Urinary bladder (tissue), 3 donors: ENCODE measurements at regions not wholly inside any gene's neighbourhood (a gene's known extent, or its start where the extent isn't known, plus 50 kb on each side); places are given as distances from the start of the nearest gene placed in this dataset.
"Not testable (repeated sequence)": the region's sequence is repeated elsewhere in the genome, so short reads cannot be mapped to it uniquely, and the experiment has no call there.

Source experiments
- DNase-seq: peaks from one replicate; pipeline ENCODE4 v3.0.0-alpha.2; 2015; ENCODE audit errors: extremely low spot score
- H3K27ac ChIP-seq: one replicate; pipeline ENCODE4 v1.5.1; 2013; ENCODE audit warnings: low read depth, mild to moderate bottlenecking, moderate library complexity
- H3K36me3 ChIP-seq: one replicate; pipeline ENCODE4 v1.6.1; 2013; ENCODE audit warnings: mild to moderate bottlenecking, moderate library complexity; ENCODE audit not compliant: insufficient read depth
- H3K4me1 ChIP-seq: one replicate; pipeline ENCODE4 v1.6.1; 2013; ENCODE audit warnings: mild to moderate bottlenecking, moderate library complexity; ENCODE audit not compliant: insufficient read depth
- H3K4me3 ChIP-seq: one replicate; pipeline ENCODE4 v1.5.1; 2013; ENCODE audit warnings: low read depth, low read length
- WGBS: extraction: QIAGEN DNeasy Blood & Tissue Kit; methylation state at CpG from one replicate; pipeline ENCODE4 v1.1.7; 2013; 5-methylcytosine and 5-hydroxymethylcytosine counted together
- donor health status: healthy with polysubstance abuse.
- donor health status: healthy.

DNA sequence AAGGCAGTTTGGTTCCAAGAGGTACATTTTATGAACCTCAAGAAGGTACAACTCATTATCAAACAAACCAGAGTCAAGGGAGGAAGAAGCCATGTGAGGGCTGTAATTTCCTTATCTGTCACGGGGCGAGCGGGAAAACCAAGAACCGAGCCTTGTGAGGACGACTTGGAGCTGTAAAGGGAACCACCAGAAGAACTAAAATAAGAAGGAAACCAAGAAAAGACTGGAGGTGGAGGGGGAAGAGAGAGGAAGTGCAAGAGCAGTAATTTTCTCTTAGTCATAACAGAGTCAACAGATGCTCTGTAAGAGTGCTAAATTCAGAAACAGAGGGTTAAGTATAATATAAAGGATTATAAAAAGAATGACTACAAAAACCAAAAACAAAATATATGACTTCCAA lies 127.1 kb downstream of the DIRAS2 start:
- no peak overlapping the region for H3K4me3 ChIP-seq
- WGBS: 72% methylated on average over 5 of the region's 5 CpGs
- H3K36me3 ChIP-seq: no peaks in the 10 kb centered on the region
- H3K27ac ChIP-seq: no peak overlapping the region
- DNase-seq: no peak
- no peaks in the 10 kb centered on the region for H3K4me1 ChIP-seq

DNA sequence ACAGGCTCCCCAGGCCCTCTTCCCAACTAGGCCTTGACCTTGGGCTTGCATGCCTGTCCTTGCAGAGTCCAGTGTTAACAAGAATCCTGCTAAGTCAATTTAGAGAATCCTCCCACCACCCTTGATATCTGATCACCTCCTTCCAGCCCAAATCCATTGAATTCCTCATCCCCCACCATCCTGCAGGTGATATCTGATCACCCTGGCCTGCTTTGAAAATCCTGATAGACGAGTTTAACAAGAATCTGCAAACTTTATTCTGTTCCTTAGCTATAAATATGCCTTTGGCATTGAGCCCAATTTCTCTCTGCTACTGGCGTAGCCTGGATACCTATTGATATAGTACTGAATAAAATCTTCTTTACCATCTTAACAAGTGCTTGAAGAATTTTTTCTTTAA lies 125.5 kb downstream of the DIRAS2 start:
- Histone ChIP-seq H3K27ac (no peak overlapping the region), H3K4me3 (no peak overlapping the region), H3K4me1 (no peaks in the 10 kb centered on the region), H3K36me3 (no peaks in the 10 kb centered on the region)
- WGBS: 35% methylated on average over 2 of the region's 2 CpGs
- DNase-seq: peak; percentile 59

DNA sequence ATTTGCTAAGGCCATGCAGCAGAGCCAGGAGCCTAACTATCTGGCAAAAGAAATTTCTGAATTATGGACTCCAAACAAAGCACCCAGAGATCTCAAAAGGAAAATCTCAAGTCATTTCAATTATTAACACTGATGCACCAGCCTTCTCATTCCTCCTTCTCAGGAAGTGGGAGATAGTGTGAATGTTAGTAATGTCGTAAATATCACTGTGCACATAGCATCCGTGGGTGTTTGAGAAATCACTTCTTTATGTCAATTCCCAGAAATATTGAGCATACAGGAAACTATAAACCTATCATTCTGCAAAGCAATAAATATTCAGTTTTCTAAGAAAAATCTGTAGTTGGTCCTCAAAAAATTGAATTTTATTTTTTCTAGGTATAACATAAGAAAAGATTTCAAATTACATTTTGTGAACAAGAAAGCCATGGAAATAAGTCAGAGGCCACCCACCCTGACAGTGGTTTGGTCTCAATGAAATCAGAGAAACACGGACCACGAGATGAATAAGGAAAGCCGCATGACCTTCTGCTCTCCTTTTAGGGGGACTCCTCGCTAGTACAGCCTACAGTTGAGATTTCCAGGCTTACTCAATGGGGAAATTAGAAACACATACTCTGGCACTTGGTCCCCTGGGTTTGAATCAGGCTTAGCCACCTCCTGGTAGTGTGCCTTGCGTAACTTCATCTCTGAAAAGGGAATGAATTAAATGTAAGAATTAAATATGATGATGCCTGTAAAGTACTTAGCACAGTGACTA lies 120.6 kb downstream of the DIRAS2 start:
- Histone ChIP-seq H3K4me1 (no peaks in the 10 kb centered on the region), H3K36me3 (no peaks in the 10 kb centered on the region), H3K4me3 (no peak overlapping the region), H3K27ac (no peak overlapping the region)
- WGBS: 75% methylated on average over 7 of the region's 7 CpGs
- no peak for DNase-seq

DNA sequence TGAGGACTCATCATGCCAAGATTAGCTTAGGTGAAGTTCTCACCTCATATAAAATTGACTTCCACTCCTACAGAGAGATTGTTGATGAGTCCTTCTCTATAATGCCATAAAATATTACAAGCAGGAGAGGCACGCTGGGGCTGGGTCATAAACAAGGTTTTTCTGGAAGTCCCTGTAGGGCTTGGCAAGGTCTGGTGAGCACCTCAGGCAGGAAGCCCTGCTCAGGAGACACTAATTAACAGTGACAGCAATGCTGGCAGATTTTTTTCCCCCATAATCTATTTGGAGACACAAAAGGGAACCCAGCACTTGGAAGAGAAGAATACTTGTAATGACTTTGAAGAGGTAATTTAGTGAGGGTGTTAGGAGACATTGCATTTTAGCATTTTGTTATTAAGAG lies 118.7 kb downstream of the DIRAS2 start:
- DNase-seq: no peak
- no peaks in the 10 kb centered on the region for H3K36me3 ChIP-seq
- 13% methylated on average over 1 of the region's 1 CpG for WGBS
- H3K4me1 ChIP-seq: no peaks in the 10 kb centered on the region
- no peak overlapping the region for H3K27ac ChIP-seq
- H3K4me3 ChIP-seq: no peak overlapping the region

DNA sequence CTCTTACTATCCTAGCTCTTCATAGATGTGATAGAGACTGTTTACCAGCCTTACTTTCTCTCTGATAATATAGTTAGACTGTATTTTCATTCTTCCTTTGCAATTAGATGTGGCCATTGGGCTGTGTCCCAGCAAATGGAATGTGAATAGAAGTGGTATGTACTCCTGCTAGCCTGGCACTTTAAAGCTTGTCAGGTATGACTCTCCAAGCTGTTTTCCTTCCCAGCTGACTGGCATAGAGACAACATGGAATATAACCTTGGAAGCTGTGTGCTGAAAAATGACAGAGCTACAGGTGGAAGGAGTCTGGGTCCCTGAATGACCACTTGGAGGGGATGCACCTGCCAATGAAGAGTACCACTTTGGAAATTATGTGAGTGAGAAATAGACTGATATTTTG lies 116.2 kb downstream of the DIRAS2 start:
- DNase-seq: no peak
- no peak overlapping the region for H3K27ac ChIP-seq
- no peak overlapping the region for H3K4me3 ChIP-seq
- H3K4me1 ChIP-seq: no peaks in the 10 kb centered on the region
- no peaks in the 10 kb centered on the region for H3K36me3 ChIP-seq

DNA sequence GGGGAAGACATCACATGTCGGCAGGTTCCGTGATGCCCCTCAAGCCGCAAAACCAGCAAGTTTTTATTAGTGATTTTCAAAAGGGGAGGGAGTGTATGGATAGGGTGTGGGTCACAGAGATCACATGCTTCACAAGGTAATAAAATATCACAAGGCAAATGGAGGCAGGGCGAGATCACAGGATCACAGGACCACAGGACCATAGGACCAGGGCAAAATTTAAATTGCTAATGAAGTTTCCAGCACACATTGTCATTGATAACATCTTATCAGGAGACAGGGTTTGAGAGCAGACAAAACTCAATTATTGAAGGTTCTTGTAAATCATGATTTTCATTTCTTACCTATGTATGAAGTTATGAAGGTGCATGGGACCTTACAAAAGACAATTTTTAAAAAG lies 106.5 kb downstream of the DIRAS2 start:
- WGBS: 62% methylated on average over 4 of the region's 4 CpGs
- not testable (repeated sequence) for DNase-seq, H3K4me1 ChIP-seq, H3K4me3 ChIP-seq, H3K36me3 ChIP-seq, H3K27ac ChIP-seq

DNA sequence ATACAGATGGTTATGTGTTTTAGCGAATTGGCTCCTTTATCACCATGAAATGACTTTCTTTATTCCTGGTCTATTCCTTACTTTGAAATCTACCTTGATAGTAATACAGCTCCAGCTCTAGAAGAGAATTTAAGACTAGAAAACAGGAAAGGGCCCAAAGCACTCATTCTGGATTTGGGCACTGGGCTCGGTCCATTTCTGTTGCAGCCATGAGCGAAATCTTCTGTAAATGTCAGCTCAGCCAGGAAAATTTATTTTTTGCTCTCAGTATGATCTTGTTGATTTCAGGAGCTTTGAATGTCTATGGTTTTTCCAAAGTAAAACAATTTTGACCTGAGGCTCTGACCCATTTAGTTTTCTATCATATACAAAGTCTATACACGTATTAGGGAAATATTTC lies 104.1 kb downstream of the DIRAS2 start:
- no peaks in the 10 kb centered on the region for H3K36me3 ChIP-seq

DNA sequence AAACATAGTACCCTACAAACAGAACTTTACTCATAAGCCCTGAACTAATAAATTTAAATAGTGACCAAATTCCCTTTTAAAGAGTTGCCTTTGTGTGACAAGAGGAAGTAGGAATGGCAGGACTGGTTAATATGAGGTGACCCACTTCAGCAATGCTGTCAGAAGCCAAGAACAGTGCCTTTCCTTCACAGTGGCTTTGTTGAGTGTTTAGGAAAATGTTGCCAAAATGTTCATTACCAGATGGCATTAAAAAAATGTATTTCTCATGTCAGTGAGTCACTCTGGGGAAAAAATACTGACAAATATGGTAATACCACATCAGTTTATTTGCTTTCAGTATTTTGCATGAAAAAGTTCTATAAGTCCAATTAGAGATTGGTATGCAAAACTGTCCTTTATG lies 103.3 kb downstream of the DIRAS2 start:
- no peak for DNase-seq
- H3K36me3 ChIP-seq: no peaks in the 10 kb centered on the region
- no peaks in the 10 kb centered on the region for H3K4me1 ChIP-seq
- no peak overlapping the region for H3K27ac ChIP-seq
- H3K4me3 ChIP-seq: no peak overlapping the region

More for the DNA sequence above, 104.1 kb downstream of the DIRAS2 start:
- Histone ChIP-seq H3K4me3 (no peak overlapping the region), H3K4me1 (no peaks in the 10 kb centered on the region), H3K27ac (no peak overlapping the region)
- DNase-seq: no peak
- WGBS: 86% methylated on average over 4 of the region's 4 CpGs

DNA sequence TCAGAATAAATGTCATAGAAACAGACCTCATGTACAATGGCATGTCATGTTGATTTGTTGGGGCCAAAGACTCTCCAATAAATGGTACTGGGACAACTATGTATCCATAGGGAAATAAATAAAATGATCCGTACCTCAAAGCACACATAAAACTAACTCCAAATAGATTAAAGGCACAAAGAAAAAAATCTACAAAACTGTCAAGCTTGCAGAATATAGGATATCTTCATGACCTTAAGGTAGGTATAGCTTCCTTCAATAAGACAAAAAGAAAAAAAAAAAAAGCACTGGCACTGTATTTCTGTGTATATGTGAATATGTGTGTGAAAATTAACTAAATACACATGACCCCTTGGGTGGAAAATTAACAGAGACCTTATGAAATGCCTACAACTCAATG lies 101.9 kb downstream of the DIRAS2 start:
- Histone ChIP-seq H3K36me3 (no peaks in the 10 kb centered on the region), H3K27ac (no peak overlapping the region), H3K4me3 (no peak overlapping the region), H3K4me1 (no peaks in the 10 kb centered on the region)
- WGBS: 39% methylated on average over 1 of the region's 1 CpG
- no peak for DNase-seq

DNA sequence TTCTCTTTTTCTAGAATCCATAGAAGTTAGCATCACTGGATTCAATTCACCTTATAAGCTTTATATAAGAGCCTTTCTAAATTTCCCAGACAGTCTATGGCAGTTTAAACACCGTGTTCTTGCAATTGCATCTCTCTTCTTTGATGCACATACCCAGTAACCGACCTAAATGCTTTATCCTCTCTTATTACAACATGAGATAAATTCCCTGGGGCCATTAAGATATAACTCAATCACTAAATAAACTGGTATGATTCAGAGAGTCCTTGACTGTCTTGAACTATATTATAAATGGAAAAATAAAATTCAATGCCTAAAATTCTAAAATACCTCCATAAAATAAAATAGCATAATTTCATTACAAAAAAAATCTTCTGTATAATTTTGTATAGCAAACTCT lies 98.1 kb downstream of the DIRAS2 start:
- WGBS: 76% methylated on average over 2 of the region's 2 CpGs

DNA sequence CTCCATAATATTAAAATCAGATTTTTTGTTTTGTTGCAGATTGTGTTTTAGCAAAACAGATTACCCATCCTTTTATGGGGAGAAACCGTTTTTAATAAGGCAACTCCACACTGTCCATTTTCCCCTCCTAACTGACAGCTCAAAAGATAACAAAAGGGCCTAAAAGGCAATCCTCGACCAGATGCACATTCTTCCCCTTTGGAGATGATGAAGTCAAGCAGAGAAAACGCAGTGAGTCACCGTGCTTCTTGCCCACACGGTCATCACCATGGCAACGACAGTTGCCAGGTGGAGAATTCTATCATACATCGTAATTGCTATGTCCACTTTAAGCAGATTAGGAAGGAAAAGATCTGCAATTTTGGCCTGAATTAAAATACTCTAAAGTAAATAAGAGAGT lies 96.4 kb downstream of the DIRAS2 start:
- no peak overlapping the region for H3K27ac ChIP-seq
- H3K36me3 ChIP-seq: no peaks in the 10 kb centered on the region
- WGBS: 23% methylated on average over 7 of the region's 7 CpGs
- no peaks in the 10 kb centered on the region for H3K4me1 ChIP-seq
- no peak overlapping the region for H3K4me3 ChIP-seq
- DNase-seq: peak; percentile 29

More for the DNA sequence above, 98.1 kb downstream of the DIRAS2 start:
- Histone ChIP-seq H3K4me1 (no peaks in the 10 kb centered on the region), H3K27ac (no peak overlapping the region), H3K36me3 (no peaks in the 10 kb centered on the region), H3K4me3 (no peak overlapping the region)
- DNase-seq: no peak

DNA sequence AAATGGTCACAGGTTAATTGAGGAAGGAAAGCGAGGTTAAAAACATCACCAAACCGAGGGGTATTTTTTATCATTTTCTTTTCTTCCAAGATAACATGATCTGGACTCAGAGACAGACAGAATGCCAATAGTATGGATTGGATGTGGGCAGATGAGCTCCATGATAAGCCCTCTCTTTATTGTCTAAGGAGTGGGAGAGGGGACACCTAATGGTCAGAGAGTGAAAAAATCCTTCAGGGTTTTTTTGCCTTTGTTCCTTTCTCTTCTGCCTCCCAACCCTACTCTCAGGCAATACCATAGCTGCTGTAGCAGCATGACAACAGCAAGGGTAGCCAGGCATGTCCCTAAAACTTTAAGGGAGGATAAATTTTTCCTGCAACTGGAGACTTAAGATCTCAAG lies 94.7 kb downstream of the DIRAS2 start:
- Histone ChIP-seq H3K36me3 (no peaks in the 10 kb centered on the region), H3K27ac (no peak overlapping the region), H3K4me3 (no peak overlapping the region), H3K4me1 (no peaks in the 10 kb centered on the region)
- 95% methylated on average over 2 of the region's 2 CpGs for WGBS
- DNase-seq: no peak

DNA sequence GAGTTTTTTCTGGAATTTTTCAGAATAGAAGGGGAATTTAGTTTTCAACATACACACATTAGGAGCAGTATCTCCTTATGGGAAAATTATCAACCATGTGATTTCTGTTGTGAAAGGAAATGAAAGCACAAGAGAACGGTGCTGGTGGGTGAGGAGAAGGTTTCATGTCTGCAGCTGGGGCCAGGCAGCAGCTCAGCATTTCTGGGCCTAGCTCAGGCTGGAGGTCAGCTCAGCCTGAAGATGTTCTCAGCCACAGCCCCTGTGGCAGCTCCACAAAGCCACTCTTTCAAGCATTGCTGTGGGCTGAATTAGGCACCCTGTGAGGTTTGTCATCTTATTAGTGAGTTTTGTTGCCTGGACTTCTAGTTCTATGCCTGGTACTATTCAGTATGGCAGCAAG lies 90.3 kb downstream of the DIRAS2 start:
- H3K4me1 ChIP-seq: no peaks in the 10 kb centered on the region
- WGBS: 59% methylated on average over 1 of the region's 1 CpG
- no peak for DNase-seq
- H3K27ac ChIP-seq: no peak overlapping the region
- no peaks in the 10 kb centered on the region for H3K36me3 ChIP-seq
- no peak overlapping the region for H3K4me3 ChIP-seq

DNA sequence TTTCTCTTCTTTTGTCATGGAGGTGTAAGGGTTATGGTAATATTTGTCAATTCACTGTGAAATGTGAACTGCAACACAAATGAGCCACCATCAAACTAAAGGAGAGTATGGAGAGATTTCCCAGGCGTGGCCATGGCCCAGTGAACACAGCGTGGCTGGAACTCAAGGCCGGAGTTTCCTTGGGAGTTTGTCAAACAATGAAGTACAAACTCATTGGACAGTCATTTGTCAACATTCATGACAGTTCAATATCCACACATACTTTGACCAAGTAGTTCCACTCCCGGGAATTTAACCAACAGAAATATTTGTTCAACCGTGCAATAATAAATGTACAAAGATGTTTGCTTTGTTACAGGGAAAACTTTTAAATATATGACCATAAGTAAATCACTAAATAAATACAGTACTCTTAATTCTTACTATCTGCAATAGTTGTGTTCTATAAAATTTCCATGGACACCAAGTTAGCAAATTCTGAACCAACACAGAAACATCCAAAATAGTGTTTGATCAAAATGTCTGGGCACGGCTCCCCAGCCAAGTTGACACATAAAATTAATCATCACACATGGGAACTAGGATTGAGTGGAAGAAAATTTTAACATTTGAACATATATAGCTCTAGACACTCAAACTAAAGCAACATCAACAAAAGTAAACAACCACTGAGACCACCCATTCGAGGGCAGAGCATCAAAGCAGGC lies 87.1 kb downstream of the DIRAS2 start:
- WGBS: 81% methylated on average over 7 of the region's 7 CpGs

More for the DNA sequence above, 87.1 kb downstream of the DIRAS2 start:
- Histone ChIP-seq H3K36me3 (no peaks in the 10 kb centered on the region), H3K4me1 (no peaks in the 10 kb centered on the region), H3K27ac (no peak overlapping the region), H3K4me3 (no peak overlapping the region)
- DNase-seq: no peak
